ENCODE measurements at regions not wholly inside any gene's neighbourhood (a gene's known extent, or its start where the extent isn't known, plus 50 kb on each side); places are given as distances from the start of the nearest gene placed in this dataset.

DNA sequence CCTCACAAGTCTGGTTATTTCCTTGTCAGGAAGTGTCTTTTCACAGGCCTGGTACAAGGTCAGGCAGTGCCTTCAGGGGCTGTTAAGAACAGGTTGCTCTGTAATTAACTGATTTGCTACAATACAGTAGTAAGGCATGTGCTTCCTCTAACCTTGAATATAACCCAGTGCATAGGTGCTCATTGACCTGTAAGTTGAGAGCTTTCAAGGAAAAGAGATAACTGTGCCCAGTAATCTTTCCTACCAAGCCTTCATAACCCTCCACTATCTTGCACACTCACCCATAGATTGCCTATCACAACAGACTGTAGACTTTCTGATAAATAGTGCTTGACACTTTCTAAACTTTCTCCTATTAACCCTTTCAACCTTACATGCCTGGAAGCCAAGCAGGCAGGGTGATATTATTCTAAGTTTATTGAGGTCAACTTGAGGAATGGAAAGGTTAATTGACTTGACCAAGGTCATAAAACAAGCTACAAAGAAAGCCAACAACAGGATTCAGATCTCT lies 148.1 kb downstream of the PPARGC1A start:
- DNase-seq (ENCODE audit: low read depth) = no peak
- TF ChIP-seq, protein P1, sequence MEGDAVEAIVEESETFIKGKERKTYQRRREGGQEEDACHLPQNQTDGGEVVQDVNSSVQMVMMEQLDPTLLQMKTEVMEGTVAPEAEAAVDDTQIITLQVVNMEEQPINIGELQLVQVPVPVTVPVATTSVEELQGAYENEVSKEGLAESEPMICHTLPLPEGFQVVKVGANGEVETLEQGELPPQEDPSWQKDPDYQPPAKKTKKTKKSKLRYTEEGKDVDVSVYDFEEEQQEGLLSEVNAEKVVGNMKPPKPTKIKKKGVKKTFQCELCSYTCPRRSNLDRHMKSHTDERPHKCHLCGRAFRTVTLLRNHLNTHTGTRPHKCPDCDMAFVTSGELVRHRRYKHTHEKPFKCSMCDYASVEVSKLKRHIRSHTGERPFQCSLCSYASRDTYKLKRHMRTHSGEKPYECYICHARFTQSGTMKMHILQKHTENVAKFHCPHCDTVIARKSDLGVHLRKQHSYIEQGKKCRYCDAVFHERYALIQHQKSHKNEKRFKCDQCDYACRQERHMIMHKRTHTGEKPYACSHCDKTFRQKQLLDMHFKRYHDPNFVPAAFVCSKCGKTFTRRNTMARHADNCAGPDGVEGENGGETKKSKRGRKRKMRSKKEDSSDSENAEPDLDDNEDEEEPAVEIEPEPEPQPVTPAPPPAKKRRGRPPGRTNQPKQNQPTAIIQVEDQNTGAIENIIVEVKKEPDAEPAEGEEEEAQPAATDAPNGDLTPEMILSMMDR (IDR thresholded peaks at IDR 0.05; ENCODE audit: insufficient read depth, low read depth, low read length, missing control alignments) = no peak
- no peak overlapping the region for H3K4me3 ChIP-seq (ENCODE audit: low read depth, low read length)

DNA sequence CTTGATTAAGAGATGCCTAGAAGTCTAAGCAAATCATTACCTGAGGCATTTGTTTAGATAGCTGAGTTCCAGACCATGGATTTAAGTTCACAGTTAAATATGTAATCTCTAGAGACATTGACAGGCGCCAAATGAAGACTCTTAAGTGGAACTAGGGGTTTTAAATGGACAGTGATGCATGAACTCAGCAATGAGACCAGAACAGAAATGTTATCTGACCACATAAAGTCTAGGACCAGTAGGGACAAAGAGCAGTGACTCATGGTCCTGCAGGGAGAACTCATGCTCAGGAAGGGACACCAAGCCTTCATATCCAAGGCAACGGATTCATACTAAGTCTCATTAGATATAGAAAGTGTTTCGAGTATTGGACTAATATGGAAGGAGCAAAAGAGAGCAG lies 152.3 kb downstream of the PPARGC1A start:
- no peak overlapping the region for H3K4me3 ChIP-seq (ENCODE audit: low read depth, low read length)
- TF ChIP-seq, protein P1 (IDR thresholded peaks at IDR 0.05; ENCODE audit: insufficient read depth, low read depth, low read length, missing control alignments) = no peak
- no peak for DNase-seq (ENCODE audit: low read depth)

DNA sequence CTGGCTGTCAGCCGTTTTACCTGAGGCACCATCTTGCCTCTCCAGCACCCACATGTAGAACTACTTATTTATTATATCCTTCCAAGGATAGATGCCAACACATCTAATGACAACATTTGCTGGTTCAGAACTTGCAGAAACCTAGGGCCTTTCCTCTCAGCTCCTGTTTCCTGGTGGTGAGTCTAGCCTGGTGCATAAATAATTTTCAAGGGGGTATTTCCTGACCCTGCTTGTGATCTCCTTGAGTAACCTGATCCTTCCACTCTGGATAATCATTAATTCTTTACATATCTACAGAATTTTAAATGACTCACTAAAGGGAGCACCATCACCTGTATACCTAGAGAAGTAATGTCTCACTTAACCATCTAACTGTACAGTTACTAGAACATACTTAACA lies 153.4 kb downstream of the PPARGC1A start:
- TF ChIP-seq, protein P1 (IDR thresholded peaks at IDR 0.05; ENCODE audit: insufficient read depth, low read depth, low read length, missing control alignments) = no peak
- no peak overlapping the region for H3K4me3 ChIP-seq (ENCODE audit: low read depth, low read length)
- DNase-seq (ENCODE audit: low read depth) = no peak

DNA sequence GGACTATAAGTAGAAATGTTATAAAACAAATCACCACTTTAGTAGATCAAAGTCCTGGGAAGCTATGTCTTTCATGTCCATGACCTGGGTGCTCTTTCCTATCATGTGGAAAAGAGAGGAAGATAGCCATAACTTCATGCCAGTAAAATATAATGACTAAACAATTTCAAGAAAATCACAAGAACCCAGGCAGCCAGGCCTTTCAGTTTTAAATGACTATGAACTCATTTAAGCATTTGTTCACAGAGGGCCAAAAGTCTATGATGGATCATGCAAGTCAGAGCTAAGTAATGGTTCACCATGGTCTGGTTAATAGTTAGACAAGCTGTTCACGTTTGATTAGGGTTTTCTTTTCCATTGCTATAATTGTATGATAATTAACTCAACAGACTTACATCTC lies 155.8 kb downstream of the PPARGC1A start:
- H3K4me3 ChIP-seq (ENCODE audit: low read depth, low read length) = no peak overlapping the region
- no peak for DNase-seq (ENCODE audit: low read depth)
- TF ChIP-seq, protein P1 (IDR thresholded peaks at IDR 0.05; ENCODE audit: insufficient read depth, low read depth, low read length, missing control alignments) = no peak

DNA sequence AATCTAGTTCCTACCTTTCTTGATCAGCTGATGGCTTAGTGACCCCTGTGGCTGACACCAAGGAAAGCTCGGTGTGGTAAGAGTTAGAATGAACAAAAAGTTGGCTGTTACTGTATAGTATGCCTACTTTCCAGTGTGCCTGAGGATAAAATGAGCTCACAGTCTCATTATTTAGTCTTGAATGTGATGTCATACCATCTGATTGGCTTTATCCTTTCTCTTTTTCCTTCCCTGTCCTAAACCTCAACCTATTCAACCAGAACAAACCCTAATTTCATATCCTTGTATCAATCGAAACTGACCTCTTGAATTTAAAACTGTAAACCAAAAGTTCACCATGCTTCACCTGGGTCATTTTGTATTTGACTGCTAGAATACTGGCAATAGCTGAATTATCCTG lies 156.4 kb downstream of the PPARGC1A start:
- no peak for DNase-seq (ENCODE audit: low read depth)
- H3K4me3 ChIP-seq (ENCODE audit: low read depth, low read length) = no peak overlapping the region
- TF ChIP-seq, protein P1 (IDR thresholded peaks at IDR 0.05; ENCODE audit: insufficient read depth, low read depth, low read length, missing control alignments) = no peak

DNA sequence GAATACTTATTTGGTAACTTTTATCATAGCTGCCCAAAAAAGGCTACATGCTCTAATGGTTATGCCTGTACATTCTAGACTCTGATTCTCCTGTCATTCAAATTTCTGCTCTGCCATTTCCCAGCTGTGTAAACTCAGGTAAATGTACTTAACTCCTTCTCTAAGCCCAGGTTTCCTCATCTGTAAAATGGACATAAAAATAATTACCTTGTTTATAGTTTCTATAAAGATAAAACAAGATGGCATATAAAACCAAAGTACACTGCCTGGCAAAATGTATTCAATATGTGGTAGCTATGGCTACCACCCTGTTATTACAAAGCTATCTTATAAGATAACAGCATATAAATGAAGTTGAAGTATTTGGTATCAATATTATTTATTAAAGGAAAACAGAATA lies 158.8 kb downstream of the PPARGC1A start:
- no peak for DNase-seq (ENCODE audit: low read depth)
- TF ChIP-seq, protein P1 (IDR thresholded peaks at IDR 0.05; ENCODE audit: insufficient read depth, low read depth, low read length, missing control alignments) = no peak
- no peak overlapping the region for H3K4me3 ChIP-seq (ENCODE audit: low read depth, low read length)

DNA sequence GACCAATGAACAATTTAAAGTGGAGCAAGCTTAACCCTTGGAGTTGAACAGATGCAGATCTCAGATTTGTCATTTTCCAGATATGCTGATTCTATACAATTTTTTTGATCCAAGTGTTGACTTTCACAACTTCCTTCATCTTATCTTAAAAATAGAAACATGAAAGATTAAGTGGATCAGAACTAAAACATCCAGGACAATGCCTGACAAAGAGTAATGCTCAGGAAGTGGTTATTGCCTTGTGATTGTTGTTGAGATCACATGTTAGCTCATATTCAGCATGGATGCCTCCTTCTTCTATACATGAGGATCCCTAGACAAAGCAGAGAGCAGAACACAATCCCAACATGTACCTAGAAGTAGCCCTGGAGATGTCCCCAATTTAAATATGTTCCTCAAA lies 160.9 kb downstream of the PPARGC1A start:
- H3K4me3 ChIP-seq (ENCODE audit: low read depth, low read length) = no peak overlapping the region
- no peak for DNase-seq (ENCODE audit: low read depth)
- TF ChIP-seq, protein P1 (IDR thresholded peaks at IDR 0.05; ENCODE audit: insufficient read depth, low read depth, low read length, missing control alignments) = no peak

Measured in GM12865 (cell line).